Kasumi-1 (cell line): ENCODE measurements at regions not wholly inside any gene's neighbourhood (a gene's known extent, or its start where the extent isn't known, plus 50 kb on each side); places are given as distances from the start of the nearest gene placed in this dataset.
"Not testable (repeated sequence)": the region's sequence is repeated elsewhere in the genome, so short reads cannot be mapped to it uniquely, and the experiment has no call there.

Experiments
- DNase-seq, 2 experiments: peaks; one replicate each; lab custom pipeline; 2025; lab: John Stamatoyannopoulos, UW

- not testable (repeated sequence) for DNase-seq
These were observed 262.5 kb downstream of the SMARCA2 start for GRCh38 chr9:2277644-2278043.

GRCh38 chr9:2279138-2279537, 264.0 kb downstream of the SMARCA2 start:
- DNase-seq, result not testable (repeated sequence)

GRCh38 chr9:2281031-2281802, 266.1 kb downstream of the SMARCA2 start:
- DNase-seq, result no peak

GRCh38 chr9:2281803-2282185, 266.6 kb downstream of the SMARCA2 start:
- DNase-seq, result no peak

- DNase-seq, result no peak
These were observed 269.6 kb downstream of the SMARCA2 start for GRCh38 chr9:2284770-2285169.

GRCh38 chr9:2285416-2286332, 270.5 kb downstream of the SMARCA2 start:
- no peak for DNase-seq

GRCh38 chr9:2286333-2286705, 271.2 kb downstream of the SMARCA2 start:
- DNase-seq, result no peak

GRCh38 chr9:2286825-2287455, 271.8 kb downstream of the SMARCA2 start:
- no peak for DNase-seq

GRCh38 chr9:2288309-2288708, 273.2 kb downstream of the SMARCA2 start:
- DNase-seq, result no peak

GRCh38 chr9:2289263-2289662, 274.1 kb downstream of the SMARCA2 start:
- DNase-seq, result no peak

GRCh38 chr9:2290382-2290781, 275.2 kb downstream of the SMARCA2 start:
- DNase-seq, result no peak

- DNase-seq, result no peak
These were observed 277.0 kb downstream of the SMARCA2 start for GRCh38 chr9:2291980-2292704.

- DNase-seq, result no peak
These were observed 277.6 kb downstream of the SMARCA2 start for GRCh38 chr9:2292733-2293132.

GRCh38 chr9:2297771-2298170, 282.6 kb downstream of the SMARCA2 start:
- DNase-seq, result no peak

GRCh38 chr9:2298217-2298616, 283.1 kb downstream of the SMARCA2 start:
- DNase-seq, result no peak

GRCh38 chr9:2299156-2299842, 284.2 kb downstream of the SMARCA2 start:
- DNase-seq, result no peak

GRCh38 chr9:2299843-2300205, 284.7 kb downstream of the SMARCA2 start:
- no peak for DNase-seq

- DNase-seq, result no peak
These were observed 285.2 kb downstream of the SMARCA2 start for GRCh38 chr9:2300325-2300724.

- DNase-seq, result no peak
These were observed 287.5 kb downstream of the SMARCA2 start for GRCh38 chr9:2302606-2303005.

GRCh38 chr9:2303056-2303455, 287.9 kb downstream of the SMARCA2 start:
- no peak for DNase-seq

GRCh38 chr9:2307480-2307879, 292.3 kb downstream of the SMARCA2 start:
- no peak for DNase-seq
